Activated naive CD4-positive, alpha-beta T cell treated with anti-CD3 and anti-CD28 coated beads for 36 hours (primary cell): ENCODE measurements at regions not wholly inside any gene's neighbourhood (a gene's known extent, or its start where the extent isn't known, plus 50 kb on each side); places are given as distances from the start of the nearest gene placed in this dataset.

ENCODE experiments used
- CTCF ChIA-PET: fragments of 350-600 bp; sonication (Branson Sonifier 250); formaldehyde crosslinking; loops from one replicate; lab custom pipeline; 2021; ENCODE audit warnings: antibody characterized with exemption; lab: Charles Lee
- DNase-seq: peaks from one replicate; pipeline ENCODE4 v3.0.0-alpha.2; 2020
- H3K27ac Mint-ChIP-seq: one replicate; pipeline ENCODE4 v1.8.0; 2021; ENCODE audit warnings: mild to moderate bottlenecking, mixed read lengths
- H3K27me3 Mint-ChIP-seq: one replicate; pipeline ENCODE4 v1.8.0; 2021; ENCODE audit warnings: low read depth, mixed read lengths
- H3K36me3 Mint-ChIP-seq: one replicate; pipeline ENCODE4 v1.8.0; 2021; ENCODE audit warnings: low read depth, mixed read lengths
- H3K4me1 Mint-ChIP-seq: one replicate; pipeline ENCODE4 v1.8.0; 2021; ENCODE audit warnings: low read depth, mixed read lengths
- H3K4me3 Mint-ChIP-seq: one replicate; pipeline ENCODE4 v1.8.0; 2021; ENCODE audit warnings: mild to moderate bottlenecking, moderate library complexity, mixed read lengths
- H3K9me3 Mint-ChIP-seq: one replicate; pipeline ENCODE4 v1.8.0; 2021; ENCODE audit warnings: mixed read lengths
- intact Hi-C: fragments of 100-400 bp; cut with micrococcal nuclease; formaldehyde crosslinking; loops from one replicate; pipeline ENCODE4 v1.15.1; 2023

DNA sequence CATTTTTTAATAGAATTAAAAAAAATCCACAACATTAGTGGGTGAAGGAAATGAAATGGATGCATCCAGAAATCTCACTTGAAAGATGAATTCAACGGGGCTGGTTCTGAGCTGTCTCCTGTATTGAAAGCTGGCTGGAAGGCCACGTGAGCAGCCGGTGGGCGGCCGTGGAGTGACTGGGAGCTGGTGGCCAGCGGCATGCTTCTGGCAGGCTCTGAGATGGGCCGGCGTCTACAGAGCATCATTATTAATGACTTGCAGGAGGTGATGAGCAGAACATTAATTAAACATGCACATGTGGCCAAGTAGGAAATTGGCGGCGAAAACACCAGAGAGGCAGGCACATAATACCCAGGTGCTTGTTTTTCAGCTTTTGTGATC is 115.6 kb upstream of the LMO4 start:
- intact Hi-C loops = no loop called here
- CTCF ChIA-PET = no interaction called here
- Mint-ChIP-seq H3K4me1 (no peaks in the 10 kb centered on the region), H3K27me3 (peaks cover 7% of the 10 kb centered on the region), H3K27ac (no peak overlapping the region), H3K4me3 (no peak overlapping the region), H3K36me3 (no peaks in the 10 kb centered on the region), H3K9me3 (peaks cover 12% of the 10 kb centered on the region)
- DNase-seq = no peak

DNA sequence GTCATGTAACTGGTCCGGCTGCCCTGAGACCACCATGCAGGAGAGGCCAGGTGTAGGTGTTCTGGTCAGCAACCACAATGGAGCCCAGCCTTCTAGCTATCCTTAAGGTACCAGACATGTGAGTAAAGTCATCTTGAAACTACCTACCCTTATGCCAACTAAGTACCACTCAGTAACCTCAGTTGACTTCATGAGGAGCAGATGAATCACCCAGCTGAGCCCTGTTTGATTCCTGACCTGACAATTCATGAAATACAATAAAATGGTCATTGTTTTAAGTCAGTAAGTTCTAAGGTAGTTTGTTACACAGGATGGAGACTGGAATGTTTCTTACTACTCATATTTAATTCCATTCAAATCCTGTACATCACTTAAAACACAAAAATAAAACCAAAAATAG is 113.1 kb upstream of the LMO4 start:
- Mint-ChIP-seq H3K36me3 (no peaks in the 10 kb centered on the region), H3K4me1 (no peaks in the 10 kb centered on the region)
- CTCF ChIA-PET = no interaction called here

DNA sequence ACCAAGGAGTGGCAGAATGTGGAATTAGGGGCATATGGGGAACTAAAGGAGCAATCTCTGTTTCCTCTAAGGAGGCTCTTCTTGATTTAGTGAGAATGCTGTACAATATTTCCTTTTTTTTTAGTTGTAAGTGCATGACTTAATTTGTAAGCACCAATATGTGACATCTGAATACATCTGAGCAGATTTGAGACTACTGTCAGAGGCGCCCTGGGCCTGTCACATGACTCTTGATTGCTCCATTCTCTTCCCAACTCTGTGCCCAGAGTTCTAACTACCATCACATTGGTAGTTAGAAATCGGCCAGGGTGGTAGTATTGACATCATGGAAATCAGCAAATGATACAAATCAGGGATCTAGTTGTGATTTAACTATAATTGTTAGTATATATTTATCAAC is 110.1 kb upstream of the LMO4 start:
- DNase-seq = no peak
- Mint-ChIP-seq H3K9me3 (peaks cover 14% of the 10 kb centered on the region), H3K36me3 (no peaks in the 10 kb centered on the region), H3K4me1 (no peaks in the 10 kb centered on the region), H3K27ac (no peak overlapping the region), H3K27me3 (peaks cover 4% of the 10 kb centered on the region), H3K4me3 (no peak overlapping the region)
- intact Hi-C loops = no loop called here
- CTCF ChIA-PET = interaction anchor here (0.6 kb wide), 1 partner anchor 30 kb away, joined by 4 read pairs; no protein-coding TSS in a partner anchor

More for the DNA sequence above, 113.1 kb upstream of the LMO4 start:
- Mint-ChIP-seq H3K27me3 (peaks cover 4% of the 10 kb centered on the region), H3K27ac (no peak overlapping the region), H3K9me3 (peaks cover 12% of the 10 kb centered on the region), H3K4me3 (no peak overlapping the region)
- DNase-seq = no peak
- intact Hi-C loops = no loop called here

DNA sequence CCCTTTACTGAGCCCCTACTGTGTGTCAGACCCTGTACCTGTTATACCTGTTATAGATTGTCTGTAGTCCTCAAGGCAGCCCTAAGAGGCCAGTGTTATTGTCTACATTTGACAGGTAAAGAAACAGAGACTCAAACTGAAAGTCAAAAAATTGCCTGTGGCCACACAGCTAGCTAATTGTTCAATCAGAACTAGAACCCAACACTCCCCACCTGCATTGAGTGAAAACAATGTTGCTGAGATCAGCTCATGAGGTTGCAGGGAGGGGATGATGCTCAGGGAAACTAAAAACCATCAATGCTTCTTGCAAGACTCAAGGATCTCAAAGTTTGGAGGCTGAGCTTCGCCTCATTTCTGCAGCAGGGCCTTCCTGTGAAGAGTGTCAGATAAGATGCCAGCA is 109.5 kb upstream of the LMO4 start:
- CTCF ChIA-PET = no interaction called here
- intact Hi-C loops = no loop called here
- Mint-ChIP-seq H3K4me1 (no peaks in the 10 kb centered on the region), H3K27ac (no peak overlapping the region), H3K36me3 (no peaks in the 10 kb centered on the region), H3K9me3 (peaks cover 14% of the 10 kb centered on the region), H3K27me3 (peaks cover 5% of the 10 kb centered on the region), H3K4me3 (no peak overlapping the region)
- DNase-seq = no peak

DNA sequence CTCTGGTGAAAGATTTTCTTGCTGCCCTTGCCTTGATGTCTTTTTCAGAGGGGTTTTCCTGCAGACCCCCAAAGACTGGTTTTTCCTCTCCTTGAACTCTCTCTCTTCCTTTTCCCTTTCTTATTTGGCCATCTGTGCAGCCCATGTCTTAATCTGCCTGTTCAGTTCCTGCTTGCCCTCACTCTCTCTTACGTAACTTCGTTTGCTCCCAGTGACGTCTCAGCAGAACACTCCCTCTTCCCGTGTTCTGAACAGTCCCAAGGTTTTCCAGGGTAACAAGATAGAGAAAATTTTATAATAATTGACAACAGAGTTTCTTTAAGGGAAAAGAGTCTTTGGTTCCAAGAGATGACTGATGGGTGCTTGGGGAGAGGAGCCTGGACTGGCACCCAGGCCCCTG is 109.1 kb upstream of the LMO4 start:
- intact Hi-C loops = no loop called here
- CTCF ChIA-PET = no interaction called here
- H3K4me3 Mint-ChIP-seq = no peak overlapping the region

DNA sequence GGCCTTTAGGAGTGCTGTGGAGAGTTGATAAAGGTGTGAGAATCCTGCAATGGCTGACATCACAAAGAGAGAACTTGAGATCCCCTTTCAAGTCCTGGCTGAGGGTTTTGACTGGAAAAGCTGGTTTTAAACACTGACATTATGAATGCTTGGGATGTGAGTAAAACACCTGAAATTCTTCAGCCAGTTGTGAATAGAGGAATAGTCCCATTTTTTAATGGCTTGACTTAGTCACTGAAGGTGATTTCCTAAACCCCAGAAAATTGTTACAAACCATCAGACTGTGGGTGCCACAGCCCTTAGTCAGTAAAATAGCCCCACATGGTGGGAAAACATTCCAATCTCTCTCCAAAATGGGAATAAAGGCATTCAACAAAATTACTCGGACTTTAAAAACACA is 107.7 kb upstream of the LMO4 start:
- Mint-ChIP-seq H3K9me3 (peaks cover 3% of the 10 kb centered on the region), H3K4me3 (no peak overlapping the region), H3K27me3 (peaks cover 5% of the 10 kb centered on the region), H3K27ac (no peak overlapping the region), H3K36me3 (no peaks in the 10 kb centered on the region), H3K4me1 (no peaks in the 10 kb centered on the region)
- intact Hi-C loops = no loop called here
- no peak for DNase-seq
- CTCF ChIA-PET = no interaction called here

More for the DNA sequence above, 109.1 kb upstream of the LMO4 start:
- H3K27ac Mint-ChIP-seq = no peak overlapping the region
- peaks cover 14% of the 10 kb centered on the region for H3K9me3 Mint-ChIP-seq
- no peaks in the 10 kb centered on the region for H3K36me3 Mint-ChIP-seq
- no peaks in the 10 kb centered on the region for H3K4me1 Mint-ChIP-seq
- H3K27me3 Mint-ChIP-seq = peaks cover 5% of the 10 kb centered on the region
- DNase-seq = no peak

DNA sequence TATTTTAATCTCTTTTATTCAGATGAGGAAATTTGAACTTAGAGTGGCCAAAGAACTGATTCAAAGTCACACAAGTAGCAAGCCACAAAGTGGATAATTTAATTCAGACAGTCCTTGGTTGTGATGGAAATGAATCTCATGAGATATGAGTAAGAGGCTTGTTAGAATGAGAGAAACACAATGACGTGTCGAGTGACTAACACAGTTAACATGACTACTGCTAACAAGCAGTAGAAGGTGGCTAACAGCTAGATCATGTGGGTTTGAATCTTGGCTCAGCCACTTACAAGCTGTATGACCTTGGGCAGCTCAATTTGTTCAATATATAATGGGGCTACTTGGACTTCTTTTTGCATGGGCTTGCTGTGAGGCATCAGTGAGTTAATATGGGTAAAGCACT is 104.5 kb upstream of the LMO4 start:
- Mint-ChIP-seq H3K27ac (no peak overlapping the region), H3K36me3 (no peaks in the 10 kb centered on the region), H3K9me3 (peaks cover 2% of the 10 kb centered on the region), H3K27me3 (peaks cover 2% of the 10 kb centered on the region), H3K4me3 (no peak overlapping the region), H3K4me1 (no peaks in the 10 kb centered on the region)
- CTCF ChIA-PET = no interaction called here
- DNase-seq = no peak
- intact Hi-C loops = no loop called here

DNA sequence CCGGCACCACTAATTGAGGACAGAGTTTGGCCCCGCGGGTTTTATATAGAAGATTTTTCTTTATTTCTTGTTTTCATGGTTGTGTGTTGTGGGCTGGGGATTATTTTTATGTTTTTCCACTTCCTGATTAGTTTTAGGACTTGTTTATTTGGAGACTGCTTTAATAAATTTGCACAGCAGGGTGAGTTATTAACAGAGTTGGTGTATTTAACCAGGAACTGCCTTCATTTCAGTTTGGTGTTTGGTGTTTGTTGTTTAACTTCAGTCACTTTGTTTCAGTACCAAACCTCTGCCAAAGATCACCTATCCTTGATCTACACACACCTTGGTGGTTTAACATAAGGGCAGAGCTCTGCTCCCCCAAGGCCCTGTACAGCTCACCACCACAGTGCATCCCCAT is 103.5 kb upstream of the LMO4 start:
- intact Hi-C loops = no loop called here
- H3K4me3 Mint-ChIP-seq = no peak overlapping the region
- H3K4me1 Mint-ChIP-seq = no peaks in the 10 kb centered on the region
- H3K27ac Mint-ChIP-seq = no peak overlapping the region
- peaks cover 2% of the 10 kb centered on the region for H3K27me3 Mint-ChIP-seq
- no peaks in the 10 kb centered on the region for H3K36me3 Mint-ChIP-seq
- CTCF ChIA-PET = no interaction called here
- DNase-seq = no peak
- H3K9me3 Mint-ChIP-seq = peaks cover 2% of the 10 kb centered on the region

DNA sequence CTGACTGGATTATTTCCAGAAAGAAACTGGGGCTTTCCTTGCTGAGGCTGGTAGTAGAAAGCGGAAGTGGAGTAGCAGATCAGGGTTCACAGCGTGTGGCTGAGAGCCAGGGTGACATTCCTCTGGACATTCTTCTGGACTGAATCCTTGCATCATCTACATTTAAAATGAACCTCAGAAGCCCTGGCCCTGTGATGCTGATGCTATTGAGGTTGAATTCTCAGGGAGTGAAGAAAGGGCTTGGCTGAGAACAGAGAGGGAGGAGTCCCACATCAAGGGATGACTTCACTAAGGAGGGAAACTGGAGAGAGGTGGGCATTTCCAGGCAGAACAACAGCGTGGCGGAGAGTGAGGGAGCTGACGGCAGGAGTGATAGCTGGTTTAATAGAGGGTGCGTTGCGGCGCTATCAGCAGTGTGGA is 102.3 kb upstream of the LMO4 start:
- CTCF ChIA-PET = interaction anchor here (0.7 kb wide), 1 partner anchor 332 kb away, joined by 3 read pairs; no protein-coding TSS in a partner anchor
- intact Hi-C loops = no loop called here
- peaks cover 2% of the 10 kb centered on the region for H3K9me3 Mint-ChIP-seq
- no peaks in the 10 kb centered on the region for H3K4me1 Mint-ChIP-seq
- no peak for DNase-seq
- no peak overlapping the region for H3K4me3 Mint-ChIP-seq
- no peak overlapping the region for H3K27ac Mint-ChIP-seq
- peaks cover 2% of the 10 kb centered on the region for H3K27me3 Mint-ChIP-seq
- H3K36me3 Mint-ChIP-seq = no peaks in the 10 kb centered on the region

DNA sequence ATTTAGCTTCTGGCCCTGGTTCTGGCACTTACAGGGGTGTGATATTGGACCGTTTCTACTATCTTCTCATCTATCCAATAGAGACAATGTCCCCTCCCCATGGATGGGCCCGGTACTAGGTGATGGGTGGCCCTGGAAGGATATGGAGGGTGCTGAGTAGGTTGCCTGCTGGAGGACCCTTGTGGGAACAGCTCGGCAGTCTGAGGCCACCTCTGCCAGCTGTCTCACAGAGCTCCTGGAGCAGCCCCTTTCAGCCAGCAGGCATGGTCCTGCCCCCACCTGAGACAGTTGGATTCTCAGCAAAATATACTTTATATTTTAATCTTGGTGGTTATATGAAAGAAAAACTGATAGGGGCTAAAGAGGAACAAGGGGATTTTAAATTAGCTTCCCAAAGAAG is 101.0 kb upstream of the LMO4 start:
- Mint-ChIP-seq H3K36me3 (no peaks in the 10 kb centered on the region), H3K9me3 (peaks cover 2% of the 10 kb centered on the region), H3K27me3 (peaks cover 2% of the 10 kb centered on the region), H3K4me1 (no peaks in the 10 kb centered on the region), H3K4me3 (no peak overlapping the region), H3K27ac (no peak overlapping the region)
- CTCF ChIA-PET = no interaction called here
- DNase-seq = no peak
- intact Hi-C loops = no loop called here

DNA sequence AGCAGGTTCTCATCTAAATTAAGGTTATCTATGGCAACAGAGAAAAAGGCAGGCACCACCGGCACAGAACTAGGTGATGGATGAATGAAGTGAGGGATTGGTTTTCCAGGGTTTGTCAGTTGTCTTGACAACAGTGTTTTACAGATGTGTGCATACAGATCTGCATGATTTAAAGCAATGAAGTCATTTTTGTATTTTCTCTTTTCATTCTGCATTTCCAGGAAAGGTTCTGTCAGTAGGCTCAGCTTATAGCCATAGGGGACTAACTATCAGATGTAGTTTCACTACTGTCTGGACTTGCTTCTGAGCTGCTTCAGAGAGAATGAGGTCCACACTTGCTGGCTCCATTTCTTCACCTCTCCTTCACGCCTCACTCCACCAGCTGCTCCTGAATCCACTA is 98.2 kb upstream of the LMO4 start:
- no peaks in the 10 kb centered on the region for H3K9me3 Mint-ChIP-seq
- no peaks in the 10 kb centered on the region for H3K4me1 Mint-ChIP-seq
- H3K4me3 Mint-ChIP-seq = no peak overlapping the region
- H3K27ac Mint-ChIP-seq = no peak overlapping the region
- intact Hi-C loops = no loop called here
- H3K36me3 Mint-ChIP-seq = no peaks in the 10 kb centered on the region
- DNase-seq = no peak
- peaks cover 3% of the 10 kb centered on the region for H3K27me3 Mint-ChIP-seq
- CTCF ChIA-PET = no interaction called here

DNA sequence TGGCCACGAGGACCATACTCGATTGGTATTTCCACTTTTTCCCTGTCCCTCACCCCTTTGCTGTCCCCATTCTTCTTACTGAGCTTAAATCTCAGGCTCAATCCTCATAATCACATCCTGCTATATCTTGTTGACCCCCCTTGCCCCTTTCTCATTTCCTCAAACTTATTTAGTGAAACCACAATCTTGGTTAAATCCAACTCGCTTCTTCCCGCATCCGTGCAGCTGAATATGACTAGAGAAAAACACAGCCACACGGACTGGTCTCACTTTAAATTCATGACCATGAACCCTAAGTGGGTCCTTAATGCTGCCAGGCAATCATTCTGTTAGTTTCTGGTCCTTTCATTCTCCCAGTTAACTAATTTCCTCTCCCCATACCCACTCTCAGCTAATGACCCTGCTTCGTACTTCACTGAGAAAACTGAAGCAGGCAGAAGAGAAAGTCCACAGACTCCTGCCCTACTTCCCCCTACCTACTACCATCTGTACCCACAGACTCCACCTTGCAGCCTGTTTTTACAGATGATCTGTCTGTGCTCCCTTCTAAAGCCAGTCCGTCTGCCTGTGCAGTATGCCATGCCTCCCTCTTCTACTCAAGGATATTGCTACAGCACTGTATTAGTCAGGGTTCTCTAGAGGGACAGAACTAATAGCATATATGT is 96.8 kb upstream of the LMO4 start:
- no peak overlapping the region for H3K27ac Mint-ChIP-seq
- H3K9me3 Mint-ChIP-seq = no peaks in the 10 kb centered on the region
- no peak for DNase-seq
- H3K36me3 Mint-ChIP-seq = no peaks in the 10 kb centered on the region
- intact Hi-C loops = no loop called here
- H3K4me3 Mint-ChIP-seq = no peak overlapping the region
- CTCF ChIA-PET = no interaction called here
- peaks cover 6% of the 10 kb centered on the region for H3K27me3 Mint-ChIP-seq
- H3K4me1 Mint-ChIP-seq = no peaks in the 10 kb centered on the region

DNA sequence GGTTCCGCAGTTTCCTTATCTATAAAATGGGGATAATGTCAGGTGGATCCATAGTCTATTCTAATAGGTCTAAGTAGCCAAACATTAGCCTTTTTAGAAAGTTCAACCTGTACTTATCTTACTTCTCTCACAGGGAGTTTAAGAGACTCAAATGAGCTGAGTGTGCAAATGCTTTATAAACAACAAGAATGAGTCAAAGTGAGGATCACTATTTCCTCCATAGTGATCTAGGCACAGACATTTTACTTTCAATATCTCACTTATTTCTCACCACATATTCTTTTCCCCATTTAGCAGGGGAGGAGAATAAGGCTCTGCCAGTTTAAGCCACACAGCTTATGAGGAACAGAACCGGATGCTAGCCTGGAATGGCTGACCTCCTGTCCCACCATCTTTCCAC is 92.1 kb upstream of the LMO4 start:
- H3K4me3 Mint-ChIP-seq = no peak overlapping the region
- intact Hi-C loops = no loop called here
- H3K27ac Mint-ChIP-seq = no peak overlapping the region
- DNase-seq = no peak
- CTCF ChIA-PET = no interaction called here
- no peaks in the 10 kb centered on the region for H3K9me3 Mint-ChIP-seq
- peaks cover 6% of the 10 kb centered on the region for H3K27me3 Mint-ChIP-seq
- no peaks in the 10 kb centered on the region for H3K36me3 Mint-ChIP-seq
- H3K4me1 Mint-ChIP-seq = no peaks in the 10 kb centered on the region
